Cerebellar cortex (tissue), 1 donor: ENCODE measurements at regions not wholly inside any gene's neighbourhood (a gene's known extent, or its start where the extent isn't known, plus 50 kb on each side); places are given as distances from the start of the nearest gene placed in this dataset.

ENCODE experiments used
- DNase-seq: peaks from one replicate; pipeline ENCODE4 v3.0.0-alpha.2; 2015; ENCODE audit warnings: low spot score

DNA sequence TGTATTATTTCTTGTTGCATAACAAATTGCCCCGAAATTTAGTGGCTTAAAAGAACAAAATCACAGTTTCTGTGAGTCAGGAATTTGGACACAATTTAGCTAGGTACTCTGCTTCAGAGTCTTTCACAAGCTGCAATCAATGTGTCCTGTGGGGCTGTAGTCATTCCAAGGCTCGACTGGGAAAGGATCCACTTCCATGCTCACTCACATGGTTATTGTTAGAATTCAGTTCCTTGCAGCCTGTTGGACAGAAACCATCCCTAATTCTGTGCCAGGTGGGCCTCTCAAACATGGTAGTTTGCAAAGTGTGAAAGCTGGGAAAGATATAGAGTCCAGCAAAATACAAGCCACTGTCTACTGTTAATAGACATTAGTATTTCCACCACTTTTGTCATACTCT lies 59.7 kb upstream of the ARID2 start:
- no peak for DNase-seq

DNA sequence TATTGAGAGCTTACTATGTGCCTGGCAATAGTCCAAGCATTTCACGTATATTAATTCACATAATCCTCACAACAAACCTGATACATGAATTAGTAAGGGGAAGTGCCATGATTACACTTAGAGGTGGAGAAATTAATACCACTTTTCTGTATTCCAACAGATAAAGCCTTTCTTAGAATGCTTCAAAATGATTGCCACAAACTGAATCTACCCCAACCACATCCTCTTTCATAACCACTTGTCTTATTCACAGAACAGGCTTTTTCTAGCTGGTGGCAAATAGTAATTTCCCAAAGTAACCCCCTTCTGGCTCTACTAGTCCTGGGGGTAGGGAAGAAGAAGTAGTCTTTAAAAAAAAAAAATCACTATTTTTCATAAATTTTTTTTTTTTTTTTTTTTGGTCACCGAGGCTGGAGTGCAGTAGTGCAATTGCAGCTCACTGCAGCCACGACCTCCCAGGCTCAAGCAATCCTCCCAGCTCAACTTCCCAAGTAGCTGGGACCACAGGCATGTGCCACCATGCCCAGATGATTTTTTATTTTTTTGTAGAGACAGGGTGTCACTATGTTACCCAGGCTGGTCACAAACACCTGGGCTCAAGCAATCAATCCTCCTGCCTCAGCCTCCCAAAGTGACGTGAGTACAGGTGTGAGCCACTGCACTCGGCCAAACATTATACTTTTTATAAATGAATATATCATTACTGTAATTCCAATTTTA lies 59.0 kb upstream of the ARID2 start:
- DNase-seq: no peak

DNA sequence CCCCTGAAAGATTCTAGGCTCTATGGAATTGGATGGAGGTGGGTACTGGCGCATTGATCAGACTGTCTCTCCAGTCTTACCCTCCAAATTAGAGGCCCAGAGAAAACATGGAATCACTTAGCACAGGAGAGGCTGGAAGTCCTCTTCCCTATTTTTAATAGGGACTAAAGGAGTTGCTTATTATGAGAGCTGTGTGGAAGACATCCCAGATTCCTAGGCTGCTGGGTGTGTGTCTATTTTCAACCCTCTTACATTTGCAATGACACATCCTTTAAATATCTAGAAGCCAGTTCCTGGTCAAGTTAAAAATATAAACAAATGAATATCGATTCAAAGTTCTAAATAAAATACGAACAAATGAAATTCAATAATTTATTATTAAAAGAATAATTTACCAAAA lies 58.3 kb upstream of the ARID2 start:
- DNase-seq: no peak

DNA sequence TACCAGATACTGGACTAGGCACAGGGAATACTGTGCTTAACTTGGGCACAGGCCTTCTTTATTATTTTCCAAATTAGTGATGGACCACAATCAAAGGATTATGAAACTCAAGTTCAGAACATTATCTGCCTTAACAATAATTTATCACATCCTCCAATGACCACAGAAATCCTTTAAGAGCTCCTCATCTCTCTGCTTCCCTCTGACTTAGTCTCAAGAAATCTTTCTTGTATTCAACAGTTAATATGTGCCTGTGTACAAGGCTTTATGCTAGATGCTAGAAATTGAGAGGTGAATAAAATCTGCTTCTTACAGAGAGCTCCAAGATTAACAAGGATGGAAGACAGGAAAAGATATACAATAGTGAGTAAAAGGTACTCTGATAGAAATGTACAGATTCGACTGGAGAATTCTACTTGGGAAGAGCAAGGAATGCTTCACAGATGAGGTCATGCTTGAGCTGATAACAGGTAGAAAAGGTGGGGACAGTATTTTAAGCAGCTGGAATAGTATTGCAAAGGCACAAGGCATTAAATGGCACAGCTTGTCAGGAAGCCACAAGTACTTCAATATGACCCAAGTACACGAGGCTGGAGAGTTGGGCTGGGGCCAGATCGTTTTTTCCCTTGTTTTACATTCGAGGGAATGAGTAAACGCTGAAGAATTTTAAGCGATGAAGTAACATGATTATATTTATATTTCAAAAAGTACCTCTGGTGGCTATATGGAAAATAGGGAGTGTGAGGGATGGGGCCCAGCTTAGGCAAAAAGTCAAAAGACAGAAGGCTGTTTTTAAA lies 55.1 kb upstream of the ARID2 start:
- DNase-seq: no peak

DNA sequence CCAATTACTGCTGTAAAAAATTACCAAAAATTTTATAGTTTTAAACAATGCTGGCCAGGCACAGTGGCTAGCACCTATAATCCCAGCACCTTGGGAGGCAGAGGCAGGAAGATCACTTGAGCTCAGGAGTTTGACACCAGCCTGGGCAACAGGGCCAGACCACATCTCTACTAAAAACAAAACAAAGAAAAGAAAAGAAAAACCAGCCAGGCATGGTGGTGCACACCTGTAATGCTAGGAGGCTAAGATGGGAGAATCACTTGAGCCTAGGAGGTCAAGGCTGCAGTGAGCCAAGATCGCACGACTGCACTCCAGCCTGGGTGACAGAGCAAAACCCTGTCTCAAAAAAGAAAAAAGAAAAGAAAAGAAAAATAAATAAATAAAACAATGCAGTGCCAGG lies 54.0 kb upstream of the ARID2 start:
- no peak for DNase-seq
